ENCODE measurements at regions not wholly inside any gene's neighbourhood (a gene's known extent, or its start where the extent isn't known, plus 50 kb on each side); places are given as distances from the start of the nearest gene placed in this dataset.
"Not testable (repeated sequence)": the region's sequence is repeated elsewhere in the genome, so short reads cannot be mapped to it uniquely, and the experiment has no call there.

- no peak for DNase-seq (ENCODE audit: low read depth in 3 of 3)
Measured at GRCh38 chr5:39559923-39560322, 135.1 kb upstream of the DAB2 start.

- no peak for DNase-seq (ENCODE audit: low read depth in 3 of 3)
Measured at GRCh38 chr5:39558541-39558940, 133.8 kb upstream of the DAB2 start.

DNA sequence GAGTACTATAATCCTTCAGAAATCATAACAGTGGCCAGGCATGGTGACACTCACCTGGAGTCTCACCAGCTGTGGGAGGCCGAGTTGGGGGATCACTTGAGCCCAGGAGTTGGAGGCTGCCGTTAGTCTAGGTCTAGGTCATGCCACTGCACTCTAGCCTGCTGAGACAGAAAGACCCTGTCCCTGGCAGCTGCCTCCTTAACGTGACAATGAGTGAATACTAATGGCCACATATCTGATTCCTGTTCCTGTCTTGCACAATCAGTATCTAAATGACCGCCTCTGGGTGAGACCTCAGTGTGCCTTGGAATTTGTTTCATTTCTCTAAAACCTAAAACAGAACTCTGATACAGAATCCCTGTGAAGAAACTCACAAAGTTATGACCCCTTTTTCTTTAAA, 131.0 kb upstream of the DAB2 start:
- no peak for DNase-seq (ENCODE audit: low read depth in 3 of 3)

GRCh38 chr5:39547553-39548154, 122.9 kb upstream of the DAB2 start:
- peak in 1 of 3 donors; percentile 3 for DNase-seq (ENCODE audit: low read depth in 3 of 3)

- no peak for DNase-seq (ENCODE audit: low read depth in 3 of 3)
Measured at GRCh38 chr5:39544941-39545340, 120.2 kb upstream of the DAB2 start.

DNA sequence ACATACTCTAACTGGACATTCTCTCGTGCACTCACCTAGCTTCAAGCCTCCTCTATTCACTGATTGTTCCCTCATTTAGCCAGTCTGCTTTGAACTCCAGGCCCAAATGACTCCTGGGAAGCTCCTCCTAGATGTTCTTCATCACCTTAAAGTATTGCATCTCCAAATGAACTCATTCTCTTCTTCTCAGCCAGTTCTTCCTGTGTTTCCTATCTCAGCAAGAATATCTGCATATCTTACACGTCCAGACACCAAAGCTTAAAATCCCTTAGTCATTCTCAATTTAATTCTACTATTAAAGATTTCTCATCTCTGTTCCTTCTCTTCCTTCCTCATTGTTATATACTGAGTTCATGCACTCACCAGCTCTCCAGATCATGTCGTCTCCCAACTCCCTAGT, 118.6 kb upstream of the DAB2 start:
- no peak for DNase-seq (ENCODE audit: low read depth in 3 of 3)

DNA sequence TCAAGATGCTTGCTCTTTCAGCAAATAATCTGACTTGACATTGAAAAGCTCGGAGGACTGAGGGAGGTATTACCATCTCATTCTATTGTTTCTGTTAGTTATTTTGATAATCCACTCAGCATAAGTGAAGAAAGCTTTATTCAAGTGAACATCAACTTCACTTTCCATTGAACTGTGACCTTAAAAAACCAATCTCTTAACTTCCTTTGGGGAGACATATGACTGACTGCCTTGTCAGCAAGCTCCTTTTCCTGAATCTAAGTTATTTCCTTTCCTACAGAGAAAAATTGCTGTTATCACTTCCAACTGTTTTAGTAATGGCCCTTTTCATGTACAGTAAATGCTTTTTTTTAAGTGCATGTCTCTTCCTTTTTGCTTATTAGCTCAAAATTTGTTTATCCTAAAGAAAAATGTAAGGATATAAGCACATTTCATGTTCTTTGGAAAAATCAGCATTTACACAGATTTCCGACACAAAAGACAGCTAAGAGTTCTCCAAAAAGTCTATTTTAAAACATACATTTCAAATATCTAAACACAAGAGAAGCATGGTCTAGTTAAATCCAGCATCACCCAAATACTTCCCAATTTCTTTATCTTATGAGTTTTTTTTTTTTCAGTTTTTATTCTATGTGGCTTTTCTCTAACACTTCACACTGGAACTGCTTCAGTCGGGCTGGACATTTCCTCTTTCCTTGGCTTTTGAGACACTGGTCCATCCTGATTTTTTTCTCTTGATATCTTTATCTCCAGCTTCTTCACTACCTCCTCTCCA, 117.9 kb upstream of the DAB2 start:
- no peak for DNase-seq (ENCODE audit: low read depth in 3 of 3)

DNA sequence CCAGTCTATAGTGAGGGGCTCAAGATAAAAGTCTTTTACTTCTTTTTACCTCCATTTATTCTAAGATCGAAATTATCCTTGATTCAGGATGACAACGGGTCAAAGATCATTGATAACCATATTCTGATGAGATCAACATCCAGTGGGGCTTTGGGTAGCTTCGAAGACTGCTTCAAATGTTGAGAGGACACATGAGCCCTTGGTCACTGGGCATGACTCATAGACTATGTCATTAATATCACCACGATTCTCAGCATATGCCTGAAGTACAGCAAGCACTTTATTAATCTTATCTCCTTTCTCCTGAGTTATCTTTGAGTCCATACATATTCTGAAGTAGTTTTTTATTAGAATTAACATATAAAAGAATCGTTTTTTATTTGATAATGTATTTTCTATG, 117.1 kb upstream of the DAB2 start:
- no peak for DNase-seq (ENCODE audit: low read depth in 3 of 3)

DNA sequence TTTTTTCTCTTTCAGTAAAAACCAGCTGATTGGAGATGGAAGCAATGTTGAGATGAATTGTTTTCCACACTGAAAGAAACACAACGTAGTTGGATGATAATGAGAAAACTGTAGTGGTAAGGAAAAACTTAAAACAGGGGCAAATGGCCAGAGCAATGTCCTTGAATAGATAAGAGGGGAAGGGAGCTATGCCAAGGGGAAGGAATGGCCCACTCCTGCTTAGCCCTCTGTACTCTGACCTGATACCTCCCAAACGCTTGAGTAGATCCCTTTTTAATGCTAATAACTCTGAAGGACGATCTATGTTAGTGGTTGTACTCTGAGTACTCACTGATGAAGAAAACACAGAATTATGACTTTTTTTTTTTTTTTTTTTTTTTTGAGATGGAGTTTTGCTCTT, 114.7 kb upstream of the DAB2 start:
- DNase-seq (ENCODE audit: low read depth in 3 of 3): no peak

- no peak for DNase-seq (ENCODE audit: low read depth in 3 of 3)
Measured at GRCh38 chr5:39534690-39535089, 109.9 kb upstream of the DAB2 start.

GRCh38 chr5:39533749-39534148, 109.0 kb upstream of the DAB2 start:
- no peak for DNase-seq (ENCODE audit: low read depth in 3 of 3)

GRCh38 chr5:39532511-39532910, 107.7 kb upstream of the DAB2 start:
- DNase-seq (ENCODE audit: low read depth in 3 of 3): no peak

DNA sequence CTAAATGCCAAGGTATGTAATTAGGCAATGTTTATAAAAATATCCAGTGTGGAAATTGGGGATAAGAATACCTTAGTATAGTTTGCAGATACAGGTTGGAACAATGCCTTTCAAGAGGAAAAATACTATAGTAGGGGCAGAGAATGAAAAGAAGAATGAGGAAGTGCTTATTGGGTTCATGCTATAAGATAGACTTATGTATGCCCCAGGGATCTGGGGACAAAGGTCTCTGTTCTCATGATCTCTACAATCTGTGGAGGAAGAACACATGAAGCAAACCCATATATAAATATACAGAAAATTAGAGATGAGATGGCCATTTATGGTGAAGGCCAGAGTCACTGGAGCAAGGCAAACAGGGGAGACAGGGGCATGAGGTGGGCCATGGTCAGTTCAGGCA, 106.5 kb upstream of the DAB2 start:
- no peak for DNase-seq (ENCODE audit: low read depth in 3 of 3)

DNA sequence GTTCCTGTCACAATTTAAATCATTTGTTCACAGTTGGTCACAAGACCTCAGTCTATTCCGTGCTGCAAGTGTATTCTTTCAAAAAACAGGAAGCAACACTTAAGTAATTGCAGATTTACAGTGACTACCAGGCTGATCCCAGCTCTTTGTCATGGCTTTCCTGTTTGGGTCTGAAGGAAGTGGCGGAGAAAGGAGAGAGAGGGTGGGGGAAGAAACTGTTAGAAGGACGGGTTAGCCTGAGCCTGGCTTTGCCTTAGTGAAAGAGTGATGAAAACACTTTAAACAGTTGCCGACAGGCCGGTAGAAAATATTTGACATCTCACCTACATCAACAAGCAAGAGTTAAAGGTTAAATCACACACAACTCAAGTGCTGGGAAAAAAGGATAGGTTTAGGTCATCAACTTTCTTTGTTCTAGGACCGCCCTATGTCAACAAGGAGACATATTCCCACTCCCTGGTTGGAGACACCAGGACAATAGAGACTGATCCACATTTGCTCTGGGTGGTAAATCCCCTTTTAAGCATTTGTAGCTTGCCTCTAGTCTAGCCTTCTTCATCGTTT, 102.2 kb upstream of the DAB2 start:
- no peak for DNase-seq (ENCODE audit: low read depth in 3 of 3)

- DNase-seq (ENCODE audit: low read depth in 3 of 3): not testable (repeated sequence)
Measured at GRCh38 chr5:39525781-39526180, 101.0 kb upstream of the DAB2 start.

DNA sequence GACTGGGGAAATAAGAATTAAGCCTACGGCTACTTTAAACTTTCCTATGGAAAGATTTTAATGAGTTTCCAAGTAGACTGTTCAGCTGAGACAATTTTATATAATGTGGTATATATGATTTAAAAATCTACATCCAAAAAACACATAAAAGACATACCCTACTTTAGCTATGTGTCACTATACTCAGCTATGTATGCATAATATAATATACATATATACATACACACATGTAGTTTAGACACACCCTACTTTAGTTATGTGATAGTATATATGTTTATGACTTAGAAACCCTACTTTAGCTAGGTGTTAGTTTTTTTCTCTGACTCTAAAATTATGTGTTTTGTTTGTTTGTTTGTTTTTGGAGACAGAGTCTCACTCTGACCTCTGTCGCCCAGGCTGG, 100.5 kb upstream of the DAB2 start:
- no peak for DNase-seq (ENCODE audit: low read depth in 3 of 3)

GRCh38 chr5:39523821-39524220, 99.0 kb upstream of the DAB2 start:
- DNase-seq (ENCODE audit: low read depth in 3 of 3): no peak

DNA sequence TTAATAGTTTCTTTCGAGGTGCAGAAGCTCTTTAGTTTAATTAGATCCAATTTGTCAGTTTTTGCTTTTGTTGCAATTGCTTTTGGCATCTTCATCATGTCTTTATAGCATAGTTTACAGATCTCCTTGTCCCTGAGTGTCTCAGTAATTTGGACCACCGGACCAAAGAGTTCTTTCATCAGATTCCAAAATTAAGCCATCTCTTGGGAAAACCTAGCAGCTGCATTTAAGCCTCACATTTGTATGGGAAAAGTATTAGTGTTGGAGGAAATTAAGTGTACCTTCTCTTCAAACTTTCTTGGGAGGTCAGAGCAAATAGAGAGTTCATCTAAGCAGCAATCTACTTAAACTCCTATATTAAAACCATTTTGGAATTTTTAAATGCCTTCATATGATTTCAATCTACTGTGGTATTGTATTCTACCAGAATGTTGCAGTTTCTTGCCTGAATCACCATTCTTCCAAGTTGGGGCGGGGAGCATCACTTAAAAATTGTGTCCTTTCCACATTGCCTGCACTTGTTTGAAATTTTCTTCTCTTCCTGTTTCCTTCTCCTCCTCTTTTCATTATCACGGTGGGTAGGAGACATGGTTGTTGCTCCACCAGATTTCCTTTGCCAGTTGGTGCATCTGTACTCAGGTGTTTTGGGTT, 97.3 kb upstream of the DAB2 start:
- no peak for DNase-seq (ENCODE audit: low read depth in 3 of 3)

DNA sequence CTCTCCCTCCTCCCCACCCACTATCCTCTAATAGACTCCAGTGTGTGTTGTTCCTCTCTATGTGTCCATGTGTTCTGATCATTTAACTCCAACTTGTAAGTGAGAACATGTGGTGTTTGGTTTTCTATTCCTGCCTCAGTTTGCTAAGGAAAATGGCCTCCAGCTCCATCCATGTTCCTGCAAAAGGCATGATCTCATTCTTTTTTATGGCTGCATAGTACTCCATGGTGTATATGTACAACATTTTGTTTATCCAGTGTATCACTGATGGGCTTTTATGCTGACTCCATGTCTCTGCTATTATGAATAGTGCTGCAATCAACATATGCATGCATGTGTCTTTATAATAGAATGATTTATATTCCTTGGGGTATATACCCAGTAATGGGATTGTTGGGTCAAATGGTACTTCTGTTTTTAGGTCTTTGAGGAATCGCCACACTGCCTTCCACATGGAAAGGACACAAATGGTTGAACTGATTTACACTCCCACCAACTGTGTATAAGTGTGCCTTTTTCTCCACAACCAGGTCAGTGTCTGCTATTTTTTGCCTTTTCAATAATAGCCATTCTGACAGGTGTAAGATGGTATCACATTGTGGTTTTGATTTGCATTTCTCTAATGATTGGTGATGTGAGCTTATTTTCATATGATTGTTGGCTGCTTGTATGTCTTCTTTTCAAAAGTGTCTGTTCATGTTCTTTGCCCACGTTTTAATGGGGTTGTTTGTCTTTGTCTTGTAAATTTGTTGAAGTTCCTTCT, 96.5 kb upstream of the DAB2 start:
- DNase-seq (ENCODE audit: low read depth in 3 of 3): no peak

DNA sequence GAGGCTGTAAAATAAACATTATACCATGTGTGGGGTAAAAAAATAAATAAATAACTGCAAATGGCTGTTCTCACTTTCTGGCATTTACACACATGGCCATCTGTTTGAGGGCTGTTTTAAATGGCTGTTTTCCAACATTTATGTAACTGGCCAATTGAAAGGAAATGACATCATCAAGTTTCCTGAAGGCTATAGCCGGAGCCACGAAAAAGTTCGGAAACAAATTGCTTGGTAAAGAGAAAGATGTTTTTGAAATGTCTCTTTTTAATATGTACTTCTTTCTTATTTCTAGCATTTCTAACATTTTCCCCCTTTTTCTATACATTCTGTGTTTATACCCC, 95.4 kb upstream of the DAB2 start:
- no peak for DNase-seq (ENCODE audit: low read depth in 3 of 3)

DNA sequence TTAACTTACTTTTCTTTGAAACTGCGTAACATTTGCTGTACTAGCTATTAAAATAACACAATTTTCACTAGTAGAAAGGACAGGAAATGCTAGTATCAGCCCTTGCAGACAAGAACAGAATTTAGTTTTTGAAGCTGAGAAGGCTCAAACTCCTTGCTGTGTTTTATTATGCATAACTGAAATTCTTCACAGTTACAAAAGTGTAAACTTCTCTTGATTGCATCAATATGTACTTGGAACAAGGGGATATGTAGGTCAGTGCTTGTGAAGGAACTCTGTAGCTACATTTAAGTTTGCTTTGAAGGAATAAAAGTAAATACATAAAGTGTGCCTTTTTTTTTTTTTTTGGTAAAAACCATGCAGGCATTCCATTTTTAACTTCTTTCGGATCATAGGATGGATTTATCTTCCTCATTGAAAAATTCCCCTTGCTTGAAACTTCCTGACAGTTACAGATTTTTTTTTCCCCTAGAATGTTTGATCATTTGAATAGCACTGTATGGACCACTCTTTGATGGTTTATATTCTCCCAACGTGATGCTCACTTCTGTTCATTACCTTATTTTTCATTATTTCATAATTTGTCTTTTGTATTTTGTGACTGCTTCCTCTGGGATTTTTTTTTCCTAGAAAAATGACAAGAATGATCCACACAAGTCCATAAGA, 94.9 kb upstream of the DAB2 start:
- no peak for DNase-seq (ENCODE audit: low read depth in 3 of 3)

DNA sequence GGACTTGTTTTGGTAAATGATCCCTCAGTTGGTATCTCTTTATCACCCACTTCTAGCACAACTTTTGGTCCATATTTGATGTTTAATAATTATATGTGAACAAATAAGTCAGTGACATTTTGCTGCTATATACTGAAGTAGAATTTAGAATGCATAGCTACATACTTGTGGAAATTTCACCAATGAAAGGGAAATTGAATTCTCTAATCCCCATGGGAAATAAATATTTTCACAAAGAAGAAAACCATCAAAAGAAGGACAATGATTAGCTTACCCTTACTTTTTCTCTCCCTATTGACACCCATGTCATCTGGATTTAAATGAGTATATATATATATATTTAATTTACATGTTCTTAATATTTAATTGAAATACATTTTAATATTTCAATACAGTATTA, 94.3 kb upstream of the DAB2 start:
- no peak for DNase-seq (ENCODE audit: low read depth in 3 of 3)
